SU-DHL-6 (cell line): ENCODE measurements at regions not wholly inside any gene's neighbourhood (a gene's known extent, or its start where the extent isn't known, plus 50 kb on each side); places are given as distances from the start of the nearest gene placed in this dataset.

Experiments used
- CTCF ChIP-seq: fragments of 200-600 bp; sonication (generic); IDR thresholded peaks from one replicate; pipeline ENCODE4 v1.5.1; 2017; ENCODE audit warnings: antibody characterized with exemption, mild to moderate bottlenecking, low read length, moderate library complexity; ENCODE audit not compliant: insufficient read depth, poor library complexity, severe bottlenecking
- EZH2phosphoT487 ChIP-seq: fragments of 200-600 bp; sonication (generic), shearing (Covaris generic); conservative IDR thresholded peaks from 2 replicates; pipeline ENCODE4 v1.6.1; 2018; ENCODE audit warnings: mild to moderate bottlenecking, antibody characterized with exemption, low read length, moderate library complexity, mixed read lengths

GRCh38 chr9:87282538-87282937, 215.1 kb upstream of the DAPK1 start:
- no peak for TF ChIP-seq CTCF
- no peak for TF ChIP-seq EZH2phosphoT487
